Activated naive CD8-positive, alpha-beta T cell treated with anti-CD3 and anti-CD28 coated beads, Interleukin-2, amount 50 U/mL, for 24 hours (primary cell): ENCODE measurements at regions not wholly inside any gene's neighbourhood (a gene's known extent, or its start where the extent isn't known, plus 50 kb on each side); places are given as distances from the start of the nearest gene placed in this dataset.

Source experiments
- ATAC-seq: fragments of 150-1000 bp; cut with Tn5 transposase; one replicate; pipeline ENCODE4 v1.10.0; 2021
- DNase-seq: peaks from one replicate; pipeline ENCODE4 v3.0.0; 2021
- H3K27ac Mint-ChIP-seq: one replicate; pipeline ENCODE4 v1.8.0; 2021; ENCODE audit warnings: mild to moderate bottlenecking, mixed read lengths
- H3K27me3 Mint-ChIP-seq: one replicate; pipeline ENCODE4 v1.8.0; 2021; ENCODE audit warnings: mixed read lengths
- H3K36me3 Mint-ChIP-seq: one replicate; pipeline ENCODE4 v1.8.0; 2021; ENCODE audit warnings: low read depth, mixed read lengths
- H3K4me1 Mint-ChIP-seq: one replicate; pipeline ENCODE4 v1.8.0; 2021; ENCODE audit warnings: mixed read lengths
- H3K4me3 Mint-ChIP-seq: one replicate; pipeline ENCODE4 v1.8.0; 2021; ENCODE audit warnings: mild to moderate bottlenecking, moderate library complexity, mixed read lengths
- H3K9me3 Mint-ChIP-seq: one replicate; pipeline ENCODE4 v1.8.0; 2021; ENCODE audit warnings: mixed read lengths

DNA sequence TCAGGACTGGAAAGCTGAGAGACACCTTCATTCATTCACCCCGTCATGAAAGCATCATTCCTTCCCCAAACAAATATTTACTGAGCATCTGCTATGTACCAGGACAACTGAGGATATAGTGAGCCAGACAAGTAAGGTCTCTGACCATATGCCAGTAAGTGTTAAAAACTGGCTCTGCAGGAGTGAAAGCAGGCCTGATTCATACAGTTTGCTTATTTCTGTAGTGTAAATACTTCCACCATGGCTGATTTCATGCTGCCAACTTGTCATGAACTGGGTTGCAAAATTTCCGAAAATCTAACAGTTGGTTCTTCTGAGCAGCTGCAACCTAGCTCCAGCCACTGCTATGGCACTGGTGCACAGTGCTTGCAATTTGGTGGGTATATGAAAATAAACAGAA lies 68.1 kb downstream of the YIPF5 start:
- Mint-ChIP-seq H3K9me3 (no peaks in the 10 kb centered on the region), H3K4me1 (no peaks in the 10 kb centered on the region), H3K4me3 (no peak overlapping the region), H3K36me3 (no peaks in the 10 kb centered on the region), H3K27me3 (peaks cover 1% of the 10 kb centered on the region), H3K27ac (no peak overlapping the region)
- no peak for DNase-seq
- ATAC-seq = no peak

- H3K27me3 Mint-ChIP-seq = peaks cover 1% of the 10 kb centered on the region
- H3K36me3 Mint-ChIP-seq = no peaks in the 10 kb centered on the region
- DNase-seq (no peak), ATAC-seq (no peak)
- no peak overlapping the region for H3K27ac Mint-ChIP-seq
- no peaks in the 10 kb centered on the region for H3K9me3 Mint-ChIP-seq
- H3K4me3 Mint-ChIP-seq = no peak overlapping the region
- no peaks in the 10 kb centered on the region for H3K4me1 Mint-ChIP-seq
Measured at GRCh38 chr5:144102979-144103378, 67.5 kb downstream of the YIPF5 start.

DNA sequence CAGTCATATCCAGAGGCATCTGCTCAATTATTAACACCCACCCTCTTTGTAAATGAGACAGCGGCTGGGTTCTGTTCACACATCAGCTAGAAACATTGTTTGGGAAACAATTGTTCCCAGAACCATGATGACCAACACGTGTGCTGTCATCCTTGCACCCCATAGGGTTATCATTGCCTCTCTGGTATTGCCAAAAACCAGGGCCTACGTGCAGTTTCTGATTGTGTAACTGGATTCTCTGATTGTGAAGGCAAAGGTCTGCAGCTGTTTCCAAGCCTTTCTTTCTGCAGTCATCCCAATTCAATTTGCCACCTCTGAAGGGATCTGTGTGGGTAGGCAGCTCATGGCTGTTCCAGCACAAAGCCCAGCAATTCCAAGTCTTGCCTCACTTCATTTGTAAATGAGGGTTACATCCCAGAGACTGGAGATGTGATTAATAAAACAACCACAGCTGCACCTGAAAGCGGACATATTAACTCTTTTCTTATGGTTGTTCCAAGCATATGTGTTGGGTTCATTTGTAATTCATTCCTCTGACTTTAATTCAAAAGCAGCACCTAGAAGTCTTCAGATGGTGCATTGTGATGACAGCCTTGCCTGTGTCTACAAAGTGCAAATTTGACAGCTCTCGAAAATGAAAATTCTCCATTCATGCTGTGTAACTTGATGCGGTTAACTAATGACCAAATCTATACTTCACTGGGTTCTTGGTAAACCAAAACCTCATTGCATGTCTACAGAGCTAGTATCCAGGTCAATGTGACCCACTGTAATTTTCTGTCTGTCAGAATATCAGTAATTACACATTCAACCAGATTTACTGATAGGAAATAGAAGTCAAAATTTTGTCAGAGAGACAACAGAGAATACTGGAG lies 66.6 kb downstream of the YIPF5 start:
- H3K9me3 Mint-ChIP-seq = no peaks in the 10 kb centered on the region
- DNase-seq (no peak), ATAC-seq (no peak)
- no peaks in the 10 kb centered on the region for H3K36me3 Mint-ChIP-seq
- no peak overlapping the region for H3K27ac Mint-ChIP-seq
- no peak overlapping the region for H3K4me3 Mint-ChIP-seq
- no peaks in the 10 kb centered on the region for H3K27me3 Mint-ChIP-seq
- H3K4me1 Mint-ChIP-seq = no peaks in the 10 kb centered on the region

DNA sequence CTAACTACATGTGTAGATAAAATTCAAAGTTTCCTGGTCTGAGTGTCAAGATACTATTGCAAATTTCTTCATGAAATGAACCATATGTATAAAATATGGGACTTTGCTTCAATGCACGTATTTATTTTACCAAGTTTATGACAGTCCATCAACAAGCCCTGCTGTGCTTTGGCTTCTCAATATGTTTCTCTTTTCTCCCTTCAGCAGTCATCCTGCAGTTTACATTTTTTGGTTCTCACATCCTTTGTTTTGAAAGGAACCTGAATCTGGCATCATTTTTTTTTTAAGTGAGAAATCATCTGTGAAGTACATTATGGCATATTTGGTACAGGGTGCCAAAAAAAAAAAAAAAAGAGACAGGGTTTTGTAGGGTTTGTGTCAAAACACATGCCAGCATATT lies 65.1 kb downstream of the YIPF5 start:
- peaks cover 3% of the 10 kb centered on the region for H3K27me3 Mint-ChIP-seq
- DNase-seq (no peak), ATAC-seq (no peak)
- H3K4me1 Mint-ChIP-seq = no peaks in the 10 kb centered on the region
- no peaks in the 10 kb centered on the region for H3K9me3 Mint-ChIP-seq
- H3K27ac Mint-ChIP-seq = no peak overlapping the region
- H3K36me3 Mint-ChIP-seq = no peaks in the 10 kb centered on the region
- no peak overlapping the region for H3K4me3 Mint-ChIP-seq

DNA sequence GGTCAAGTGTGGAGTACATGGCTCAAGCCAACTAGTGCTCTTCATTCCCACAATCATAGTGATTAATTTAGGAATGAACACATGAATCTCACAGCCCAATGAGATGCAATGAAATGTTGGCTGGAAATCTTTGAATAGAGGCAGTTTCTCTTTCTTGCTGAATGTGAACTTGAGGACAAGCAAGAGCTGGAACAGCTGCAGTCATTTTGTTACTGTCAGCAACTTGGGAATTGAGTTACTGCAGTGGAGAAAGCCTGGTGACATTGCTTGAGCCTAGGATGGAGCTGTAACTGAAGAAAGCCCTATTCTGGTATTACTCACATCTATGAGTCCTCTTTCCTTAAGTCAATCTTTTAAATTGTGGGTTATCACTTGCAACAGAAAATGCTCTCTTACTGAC lies 62.3 kb downstream of the YIPF5 start:
- no peak overlapping the region for H3K4me3 Mint-ChIP-seq
- peaks cover 8% of the 10 kb centered on the region for H3K27me3 Mint-ChIP-seq

More for the DNA sequence above, 62.3 kb downstream of the YIPF5 start:
- DNase-seq = no peak
- Mint-ChIP-seq H3K36me3 (no peaks in the 10 kb centered on the region), H3K27ac (no peak overlapping the region), H3K4me1 (no peaks in the 10 kb centered on the region), H3K9me3 (no peaks in the 10 kb centered on the region)
- ATAC-seq = no peak
